ENCODE measurements at regions not wholly inside any gene's neighbourhood (a gene's known extent, or its start where the extent isn't known, plus 50 kb on each side); places are given as distances from the start of the nearest gene placed in this dataset.

DNA sequence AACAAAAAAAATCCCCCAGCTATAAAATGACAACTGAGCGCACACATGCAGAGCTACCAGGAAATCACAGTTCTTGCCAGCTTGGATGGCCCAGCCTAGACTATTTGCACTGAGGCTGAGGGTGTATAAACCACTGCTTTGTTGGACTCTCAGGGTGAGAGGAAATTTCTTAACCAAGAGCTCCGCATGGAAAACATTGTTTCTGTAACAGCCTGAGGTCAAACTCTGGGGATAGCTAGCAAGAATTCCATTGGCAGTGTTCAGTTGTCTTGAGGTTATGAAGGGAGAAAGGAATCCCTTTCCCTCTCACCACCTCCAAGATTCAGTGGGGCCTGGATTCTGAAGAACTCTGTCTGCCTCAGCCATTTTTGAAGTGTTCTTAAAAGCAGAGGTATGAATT is 360.0 kb downstream of the OSTF1 start:
- TF ChIP-seq, protein P1, sequence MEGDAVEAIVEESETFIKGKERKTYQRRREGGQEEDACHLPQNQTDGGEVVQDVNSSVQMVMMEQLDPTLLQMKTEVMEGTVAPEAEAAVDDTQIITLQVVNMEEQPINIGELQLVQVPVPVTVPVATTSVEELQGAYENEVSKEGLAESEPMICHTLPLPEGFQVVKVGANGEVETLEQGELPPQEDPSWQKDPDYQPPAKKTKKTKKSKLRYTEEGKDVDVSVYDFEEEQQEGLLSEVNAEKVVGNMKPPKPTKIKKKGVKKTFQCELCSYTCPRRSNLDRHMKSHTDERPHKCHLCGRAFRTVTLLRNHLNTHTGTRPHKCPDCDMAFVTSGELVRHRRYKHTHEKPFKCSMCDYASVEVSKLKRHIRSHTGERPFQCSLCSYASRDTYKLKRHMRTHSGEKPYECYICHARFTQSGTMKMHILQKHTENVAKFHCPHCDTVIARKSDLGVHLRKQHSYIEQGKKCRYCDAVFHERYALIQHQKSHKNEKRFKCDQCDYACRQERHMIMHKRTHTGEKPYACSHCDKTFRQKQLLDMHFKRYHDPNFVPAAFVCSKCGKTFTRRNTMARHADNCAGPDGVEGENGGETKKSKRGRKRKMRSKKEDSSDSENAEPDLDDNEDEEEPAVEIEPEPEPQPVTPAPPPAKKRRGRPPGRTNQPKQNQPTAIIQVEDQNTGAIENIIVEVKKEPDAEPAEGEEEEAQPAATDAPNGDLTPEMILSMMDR (IDR thresholded peaks at IDR 0.05): no peak
- TF ChIP-seq EZH2 (IDR thresholded peaks at IDR 0.05; ENCODE audit: borderline replicate concordance, insufficient read depth, low read depth, low read length, poor library complexity, severe bottlenecking): no peak

All from B cell (primary cell).